ENCODE measurements at regions not wholly inside any gene's neighbourhood (a gene's known extent, or its start where the extent isn't known, plus 50 kb on each side); places are given as distances from the start of the nearest gene placed in this dataset.

DNA sequence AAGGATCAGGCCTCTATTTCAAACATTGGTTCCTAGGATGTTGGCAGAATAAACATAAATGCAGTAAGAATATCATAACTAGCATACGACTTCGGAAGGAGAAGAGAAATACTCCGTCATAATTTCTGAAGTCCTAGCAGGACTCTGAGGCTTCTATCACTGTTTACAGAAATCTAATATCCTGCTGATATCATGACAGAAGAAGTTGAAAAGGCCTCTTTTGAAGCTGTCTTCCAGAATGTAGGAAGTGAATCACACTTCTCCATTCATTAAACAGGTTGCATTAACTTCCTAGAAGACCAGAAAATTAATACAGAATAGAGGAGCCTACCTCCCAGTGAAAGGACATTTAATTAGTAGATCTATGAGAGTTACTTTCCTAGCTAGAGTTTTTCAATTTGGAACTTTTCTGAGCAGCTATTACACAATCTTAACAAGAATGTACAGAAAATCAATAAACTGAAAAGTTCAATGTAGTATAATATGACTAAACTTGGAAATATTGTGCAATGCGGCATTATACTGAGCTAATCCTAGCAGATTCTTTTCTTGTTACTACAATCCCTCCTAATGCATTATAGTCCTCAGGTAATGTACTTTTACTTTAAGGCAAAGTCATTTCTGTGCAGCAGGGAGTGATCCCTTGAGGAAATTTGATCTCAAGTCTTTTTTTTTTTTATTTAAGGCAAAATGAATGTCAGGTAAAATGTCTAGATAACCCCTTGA is 622.6 kb upstream of the CELF2 start:
- TF ChIP-seq EZH2 (IDR thresholded peaks at IDR 0.05; ENCODE audit: borderline replicate concordance, low read length) = no peak
- TF ChIP-seq, protein P1, sequence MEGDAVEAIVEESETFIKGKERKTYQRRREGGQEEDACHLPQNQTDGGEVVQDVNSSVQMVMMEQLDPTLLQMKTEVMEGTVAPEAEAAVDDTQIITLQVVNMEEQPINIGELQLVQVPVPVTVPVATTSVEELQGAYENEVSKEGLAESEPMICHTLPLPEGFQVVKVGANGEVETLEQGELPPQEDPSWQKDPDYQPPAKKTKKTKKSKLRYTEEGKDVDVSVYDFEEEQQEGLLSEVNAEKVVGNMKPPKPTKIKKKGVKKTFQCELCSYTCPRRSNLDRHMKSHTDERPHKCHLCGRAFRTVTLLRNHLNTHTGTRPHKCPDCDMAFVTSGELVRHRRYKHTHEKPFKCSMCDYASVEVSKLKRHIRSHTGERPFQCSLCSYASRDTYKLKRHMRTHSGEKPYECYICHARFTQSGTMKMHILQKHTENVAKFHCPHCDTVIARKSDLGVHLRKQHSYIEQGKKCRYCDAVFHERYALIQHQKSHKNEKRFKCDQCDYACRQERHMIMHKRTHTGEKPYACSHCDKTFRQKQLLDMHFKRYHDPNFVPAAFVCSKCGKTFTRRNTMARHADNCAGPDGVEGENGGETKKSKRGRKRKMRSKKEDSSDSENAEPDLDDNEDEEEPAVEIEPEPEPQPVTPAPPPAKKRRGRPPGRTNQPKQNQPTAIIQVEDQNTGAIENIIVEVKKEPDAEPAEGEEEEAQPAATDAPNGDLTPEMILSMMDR (IDR thresholded peaks at IDR 0.05; ENCODE audit: low read length) = no peak
